Hippocampal formation (tissue), 2 donors: ENCODE measurements at regions not wholly inside any gene's neighbourhood (a gene's known extent, or its start where the extent isn't known, plus 50 kb on each side); places are given as distances from the start of the nearest gene placed in this dataset.
A peak's percentile ranks its signal among the peaks of the same experiment; 100 is the strongest.
"Not testable (repeated sequence)": the region's sequence is repeated elsewhere in the genome, so short reads cannot be mapped to it uniquely, and the experiment has no call there.

ENCODE experiments used
- DNase-seq, 2 donors: peaks; one replicate each; lab custom pipeline; 2025; lab: John Stamatoyannopoulos, UW

- DNase-seq: no peak
These were observed 72.6 kb downstream of the ISX start for GRCh38 chr22:35138521-35138920.

- no peak for DNase-seq
These were observed 75.2 kb downstream of the ISX start for GRCh38 chr22:35140879-35141745.

GRCh38 chr22:35148381-35148780 lies 82.4 kb downstream of the ISX start:
- DNase-seq: no peak

DNA sequence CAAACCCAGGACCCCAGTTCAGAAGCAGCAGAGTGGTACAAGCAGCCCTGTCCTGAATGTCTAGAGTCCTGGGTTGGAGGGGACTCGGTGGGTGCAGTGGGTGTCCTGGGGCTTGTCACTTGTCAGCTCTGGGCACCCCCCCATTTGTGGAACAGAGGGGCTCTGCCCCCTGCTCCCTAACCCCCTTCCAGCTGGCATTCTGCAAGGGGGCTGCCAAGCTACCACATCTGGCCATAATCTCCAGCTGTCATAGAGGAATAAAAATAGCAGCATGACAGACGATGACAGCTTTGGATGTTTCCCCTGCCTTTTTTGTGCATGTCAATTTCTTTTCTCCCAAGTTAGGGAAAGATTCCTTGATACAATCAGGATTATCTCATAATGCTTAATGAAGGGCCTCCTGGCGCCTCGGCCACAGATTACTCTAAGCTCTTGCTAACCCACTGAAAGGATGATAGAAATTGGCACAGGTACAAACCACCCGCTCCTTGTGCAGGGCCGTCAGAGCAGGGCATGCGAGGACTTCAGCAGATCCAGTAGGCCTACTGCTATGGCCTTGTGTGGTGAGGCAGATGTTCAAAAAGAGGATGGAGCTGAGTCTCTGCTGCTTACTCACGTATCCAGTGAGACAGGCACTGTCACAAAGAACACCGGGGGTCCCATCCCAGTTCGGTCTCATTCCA lies 83.0 kb downstream of the ISX start:
- DNase-seq: no peak

DNA sequence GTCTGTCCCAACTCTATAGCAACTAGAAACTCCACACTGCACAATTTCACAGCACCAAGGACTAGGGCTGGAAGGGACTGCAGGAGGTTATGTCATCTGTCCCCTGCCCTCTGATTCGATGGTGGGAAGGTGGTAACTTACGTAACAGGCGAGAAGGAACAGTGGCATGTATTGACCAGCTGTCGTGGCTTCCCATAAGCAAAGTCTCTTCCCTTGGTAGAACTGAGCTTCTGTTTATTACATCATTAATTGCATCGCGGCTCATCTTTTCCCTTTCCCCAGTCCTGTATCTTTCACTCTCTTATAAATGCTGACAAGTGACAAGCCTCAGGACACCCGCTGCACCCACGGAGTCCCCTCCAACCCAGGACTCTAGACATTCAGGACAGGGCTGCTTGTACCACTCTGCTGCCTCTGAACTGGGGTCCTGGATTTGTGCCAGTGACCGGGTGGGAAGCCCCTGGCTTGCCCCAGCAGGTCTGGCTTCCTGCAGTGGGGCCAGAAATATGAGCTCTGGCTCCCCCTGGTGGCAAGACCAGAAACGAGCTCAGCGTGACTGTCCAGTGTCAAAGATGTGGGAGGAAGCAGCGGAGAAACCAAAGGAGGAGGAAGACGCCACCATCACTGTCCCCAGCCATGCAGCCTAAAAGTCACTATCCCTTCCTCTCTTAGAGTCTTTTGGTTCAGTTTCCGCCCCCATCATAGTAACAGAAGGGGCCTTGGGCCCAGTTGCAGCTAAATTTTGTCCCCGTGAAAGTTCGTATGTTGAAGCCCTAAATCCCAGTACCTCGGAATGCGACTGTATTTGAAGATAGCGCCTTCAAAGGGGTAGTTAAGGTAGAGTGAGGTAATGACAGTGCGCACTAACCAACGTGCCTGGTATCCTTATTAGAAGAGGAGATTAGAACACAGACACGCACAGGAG lies 84.5 kb downstream of the ISX start:
- peak in 1 of 2 donors; percentile 31 for DNase-seq

- DNase-seq: no peak
These were observed 86.4 kb downstream of the ISX start for GRCh38 chr22:35152316-35152715.

DNA sequence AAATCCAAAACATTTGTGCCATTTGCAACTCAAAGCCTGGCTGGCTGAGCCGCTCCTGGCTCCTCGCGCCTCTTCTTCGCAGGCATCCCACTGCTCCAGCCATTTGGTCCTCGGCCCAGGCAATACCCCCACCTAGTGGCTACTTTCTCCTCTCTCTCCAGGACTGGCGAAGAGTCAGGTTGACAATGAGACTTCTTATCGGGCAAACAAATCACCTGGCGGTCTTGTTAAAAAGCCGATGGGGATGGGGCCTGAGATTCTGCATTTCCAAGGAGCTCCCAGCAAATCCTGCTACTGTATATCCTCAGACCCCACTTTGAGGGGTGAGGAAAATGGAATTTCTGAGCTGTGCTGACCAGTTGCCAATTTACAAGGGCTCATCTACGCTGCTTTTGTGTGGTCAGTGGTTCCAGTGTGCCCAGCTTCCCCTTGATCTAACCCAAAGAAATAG lies 89.0 kb downstream of the ISX start:
- no peak for DNase-seq

DNA sequence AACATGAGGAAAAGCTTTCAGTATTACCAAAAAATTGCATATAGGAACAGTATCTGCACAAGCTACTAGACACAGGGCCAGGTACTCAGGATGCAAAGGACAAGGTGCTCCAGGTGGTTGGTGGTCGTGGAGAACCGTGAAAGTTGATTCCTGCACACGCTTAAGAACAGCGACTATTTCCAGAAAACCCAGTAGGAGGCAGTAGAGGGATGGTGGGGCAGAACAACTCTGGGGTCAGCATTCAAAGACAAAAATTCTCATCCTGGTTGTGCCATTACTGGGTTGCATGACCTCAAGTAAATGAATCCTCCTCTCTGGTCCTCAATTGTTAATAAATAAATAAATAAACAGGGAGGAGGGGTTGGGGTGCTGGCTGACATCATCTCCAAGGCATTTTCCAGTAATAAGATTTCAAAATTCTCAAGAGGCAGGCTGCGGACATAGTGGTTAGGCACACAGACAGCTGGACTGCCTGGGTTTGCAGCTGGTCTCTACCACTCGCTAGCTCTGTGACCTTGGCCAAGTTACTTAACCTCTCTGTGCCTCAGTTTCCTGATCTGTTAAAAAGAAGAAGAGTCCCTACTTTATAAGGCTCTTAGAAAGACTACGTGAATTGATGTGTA lies 89.6 kb downstream of the ISX start:
- no peak for DNase-seq

DNA sequence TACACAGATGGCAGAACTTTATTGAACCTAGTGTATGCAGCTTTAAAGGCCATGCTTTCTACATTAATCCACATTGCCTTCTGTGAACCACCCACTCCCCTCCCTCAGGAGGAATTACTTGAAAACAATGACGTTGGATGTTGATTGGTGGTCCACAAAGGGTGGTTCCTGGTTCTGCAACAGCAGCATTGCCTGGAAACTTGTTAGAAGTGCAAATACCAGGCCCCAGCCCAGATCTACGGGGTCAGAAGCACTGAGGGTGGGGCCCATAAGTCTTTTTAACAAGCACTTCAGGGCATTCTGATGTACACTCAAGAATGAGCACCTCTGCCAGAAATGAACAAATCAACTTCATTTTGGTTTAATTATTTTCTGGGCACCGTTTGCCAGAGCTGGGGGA lies 91.0 kb downstream of the ISX start:
- no peak for DNase-seq

- no peak for DNase-seq
These were observed 92.4 kb downstream of the ISX start for GRCh38 chr22:35158336-35158735.

DNA sequence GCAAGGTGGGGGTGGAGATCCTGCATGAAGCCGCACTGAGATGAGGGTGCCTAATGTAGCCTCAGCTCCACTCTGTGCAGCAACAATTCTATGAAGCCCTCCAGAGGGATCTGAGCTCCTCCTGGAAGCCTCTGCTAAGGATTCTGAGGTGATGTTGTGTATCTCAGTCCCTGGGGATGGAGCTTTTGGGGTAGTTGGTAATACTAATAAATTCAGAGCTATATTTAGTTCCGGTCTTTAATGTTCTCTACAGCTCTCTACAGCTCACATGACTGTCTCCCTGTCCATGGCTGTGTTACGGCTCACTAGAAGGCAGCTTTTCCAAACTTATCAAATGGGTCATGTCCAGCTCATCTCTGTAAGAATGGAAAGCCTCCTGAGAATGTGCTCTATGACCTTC lies 93.4 kb downstream of the ISX start:
- DNase-seq: no peak

- DNase-seq: no peak
These were observed 94.3 kb downstream of the ISX start for GRCh38 chr22:35160268-35160667.

DNA sequence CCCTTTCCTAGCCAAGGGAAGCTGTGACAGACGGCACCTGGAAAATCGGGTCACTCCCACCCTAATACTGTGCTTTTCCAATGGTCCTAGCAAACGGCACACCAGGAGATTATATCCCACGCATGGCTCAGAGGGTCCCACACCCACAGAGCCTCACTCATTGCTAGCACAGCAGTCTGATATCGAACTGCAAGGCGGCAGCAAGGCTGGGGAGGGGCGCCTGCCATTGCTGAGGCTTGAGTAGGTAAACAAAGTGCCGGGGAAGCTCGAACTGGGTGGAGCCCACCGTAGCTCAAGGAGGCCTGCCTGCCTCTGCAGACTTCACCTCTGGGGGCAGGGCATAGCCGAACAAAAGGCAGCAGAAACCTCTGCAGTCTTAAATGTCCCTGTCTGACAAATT lies 91.4 kb upstream of the HMGXB4 start:
- DNase-seq: not testable (repeated sequence)

DNA sequence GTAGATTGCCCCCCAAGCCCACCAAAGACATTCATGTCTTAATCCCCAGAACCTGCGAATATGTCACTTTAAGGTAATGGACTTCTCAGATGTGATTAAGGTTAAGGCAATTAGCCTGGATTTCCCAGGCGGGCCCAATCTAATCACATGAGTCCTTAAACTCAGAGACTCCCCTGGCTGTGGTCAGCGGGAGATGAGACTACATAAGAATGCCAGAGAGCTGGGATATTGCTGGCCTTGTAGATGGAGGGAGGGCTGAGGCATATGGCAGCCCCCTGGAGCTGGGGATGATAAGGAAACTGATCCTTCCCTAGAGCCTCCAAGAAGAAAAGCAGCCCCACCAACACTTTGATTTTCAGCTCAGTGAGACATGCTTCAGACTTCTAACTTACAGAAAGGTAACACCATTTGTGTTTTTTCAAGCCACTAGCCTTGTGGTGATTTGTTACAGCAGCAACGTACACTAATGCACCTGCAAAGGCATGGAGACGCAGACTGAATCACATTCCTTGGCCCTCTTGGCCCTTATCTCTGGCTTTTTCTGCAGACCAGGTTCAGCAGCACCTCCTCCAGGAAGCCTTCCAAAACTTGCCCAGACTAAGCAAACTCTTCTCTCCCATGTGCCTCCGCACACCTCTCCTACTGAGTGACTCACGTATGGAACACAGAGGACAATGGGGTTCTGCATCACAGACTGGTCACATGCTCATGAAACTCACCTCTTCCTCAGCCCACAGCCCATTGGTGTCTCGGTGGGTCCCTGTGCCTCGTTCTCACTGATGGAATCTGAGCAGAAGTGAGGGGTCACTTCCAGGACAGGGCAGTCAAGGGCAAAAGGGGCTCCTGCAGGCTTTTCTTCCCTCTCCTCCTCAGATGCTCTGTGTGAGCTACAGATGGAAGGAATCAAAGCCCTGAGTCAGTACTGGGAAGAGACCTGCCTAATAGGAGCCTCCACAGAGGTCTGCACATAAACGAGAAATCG lies 86.3 kb upstream of the HMGXB4 start:
- no peak for DNase-seq

- DNase-seq: no peak
These were observed 84.9 kb upstream of the HMGXB4 start for GRCh38 chr22:35172442-35172841.

- DNase-seq: no peak
These were observed 83.6 kb upstream of the HMGXB4 start for GRCh38 chr22:35173655-35174054.

DNA sequence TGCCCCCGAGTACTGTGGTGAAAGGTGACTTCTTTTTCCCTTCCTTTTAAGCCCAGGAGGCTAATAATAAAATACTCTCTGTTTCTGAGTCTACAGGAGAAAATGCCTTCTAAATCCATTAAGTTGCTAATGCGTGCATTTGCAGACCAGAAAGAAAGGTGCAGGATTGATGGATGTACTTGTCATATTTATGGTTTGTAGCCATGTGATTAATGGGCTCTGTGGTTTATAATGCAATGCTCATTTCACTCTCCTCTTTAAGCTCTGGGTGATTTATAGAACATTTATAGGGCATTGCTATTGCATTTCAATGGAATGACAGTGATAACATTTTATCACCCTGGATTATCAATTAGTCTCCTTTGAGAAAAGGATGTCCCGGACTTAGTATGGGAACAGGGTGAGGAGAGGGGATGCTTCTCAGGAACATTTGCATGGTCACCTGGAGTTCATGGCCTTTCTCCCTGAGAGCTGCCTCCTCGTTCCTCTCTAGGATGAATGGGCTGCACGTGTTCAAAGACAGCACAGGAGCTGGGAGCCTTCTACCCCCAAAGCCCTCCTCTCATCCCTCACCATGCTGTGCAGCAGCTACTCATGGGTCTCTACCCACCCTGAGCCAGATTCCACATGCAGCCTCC lies 82.8 kb upstream of the HMGXB4 start:
- no peak for DNase-seq

DNA sequence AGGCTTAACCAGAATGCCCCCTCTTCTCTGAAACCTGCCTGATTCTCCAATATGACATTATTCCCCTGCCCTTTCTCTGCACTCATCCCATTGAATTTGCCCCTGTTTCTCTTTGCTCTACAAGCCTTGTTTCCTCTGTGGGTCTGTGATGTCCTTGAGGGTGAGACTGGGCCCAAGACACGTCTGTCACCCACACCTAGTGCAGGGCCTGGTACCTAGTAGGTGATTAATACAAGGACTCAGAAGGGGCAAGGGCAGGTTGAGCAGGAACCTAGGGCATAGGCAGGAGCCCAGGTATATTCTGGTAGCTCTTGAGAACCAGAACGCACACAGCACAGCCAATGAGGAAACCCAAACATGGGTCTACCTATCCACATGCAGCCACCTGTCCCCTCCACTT lies 81.9 kb upstream of the HMGXB4 start:
- DNase-seq: no peak

DNA sequence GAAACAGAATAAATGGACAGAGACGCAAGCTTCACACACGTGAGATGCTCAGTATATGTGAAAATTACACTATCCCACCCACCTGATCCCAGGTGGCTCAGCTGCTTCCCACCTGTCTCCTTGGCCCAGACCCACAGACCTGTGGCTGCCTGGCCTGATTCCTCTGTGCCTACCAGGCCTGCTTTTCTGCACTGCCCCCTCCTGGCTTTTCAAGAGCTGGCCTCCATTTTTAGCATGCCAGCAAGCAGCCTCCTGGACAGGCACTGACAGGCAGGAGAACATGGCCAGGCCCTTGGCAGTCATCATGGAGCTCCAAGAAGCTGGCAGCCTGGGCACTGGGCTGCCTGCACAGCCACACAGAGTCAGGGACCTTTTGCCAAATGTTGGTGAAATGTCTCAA lies 79.5 kb upstream of the HMGXB4 start:
- no peak for DNase-seq

DNA sequence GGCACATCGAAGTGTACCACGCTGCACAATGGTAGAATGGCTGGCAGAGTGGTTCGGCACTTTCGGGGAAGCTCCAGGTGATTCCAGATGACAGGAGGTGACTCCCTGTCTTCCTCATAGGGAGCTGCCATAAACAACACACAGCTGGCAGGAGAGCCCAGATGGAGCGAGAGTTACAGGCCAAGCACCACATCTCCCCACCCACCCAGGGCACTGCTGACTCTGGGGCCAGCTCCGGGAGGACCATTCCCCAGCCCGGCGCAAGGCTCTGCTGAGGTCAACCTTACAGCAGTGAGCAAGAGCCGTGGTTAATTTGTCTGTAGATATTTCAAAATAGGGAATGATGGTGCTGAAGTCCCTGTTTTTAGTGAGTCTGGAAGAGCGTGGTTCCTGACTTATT lies 78.8 kb upstream of the HMGXB4 start:
- DNase-seq: no peak
